Stimulated activated CD4-positive, alpha-beta T cell treated with anti-CD3 and anti-CD28 coated beads, TNF-alpha, amount 100 ng/mL, for 24 hours (primary cell): ENCODE measurements at regions not wholly inside any gene's neighbourhood (a gene's known extent, or its start where the extent isn't known, plus 50 kb on each side); places are given as distances from the start of the nearest gene placed in this dataset.
"Not testable (repeated sequence)": the region's sequence is repeated elsewhere in the genome, so short reads cannot be mapped to it uniquely, and the experiment has no call there.

Experiments
- DNase-seq, 3 experiments: peaks; one replicate each; pipeline ENCODE4 v3.0.0-alpha.2; 2020; ENCODE audit warnings: low read depth in 3 of 3

DNA sequence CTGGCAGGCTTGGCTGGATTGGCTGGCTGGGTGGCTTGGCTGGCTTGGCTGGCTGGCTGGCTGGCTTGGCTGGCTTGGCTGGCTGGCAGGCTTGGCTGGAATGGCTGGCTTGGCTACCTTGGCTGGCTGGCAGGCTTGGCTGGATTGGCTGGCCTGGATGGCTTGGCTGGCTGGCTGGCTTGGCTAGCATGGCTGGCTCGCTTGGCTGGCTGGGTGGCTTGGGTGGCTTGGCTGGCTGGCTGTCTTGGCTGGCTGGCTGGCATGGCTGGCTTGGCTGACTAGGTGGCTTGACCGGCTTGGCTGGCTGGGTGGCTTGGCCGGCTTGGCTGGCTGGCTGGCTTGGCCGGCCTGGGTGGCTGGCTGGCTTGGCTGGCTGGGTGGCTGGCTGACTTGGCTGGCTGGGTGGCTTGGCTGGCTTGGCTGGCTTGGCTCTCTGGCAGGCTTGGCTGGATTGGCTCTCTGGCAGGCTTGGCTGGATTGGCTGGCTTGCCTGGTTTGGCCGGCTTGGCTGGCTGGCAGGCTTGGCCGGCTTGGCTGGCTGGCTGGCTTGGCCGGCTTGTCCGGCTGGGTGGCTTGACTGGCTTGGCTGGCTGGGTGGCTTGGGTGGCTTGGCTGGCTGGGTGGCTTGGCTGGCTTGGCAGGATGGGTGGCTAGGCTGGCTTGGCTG lies 440.9 kb downstream of the GOLGA6L6 start:
- DNase-seq = not testable (repeated sequence)

DNA sequence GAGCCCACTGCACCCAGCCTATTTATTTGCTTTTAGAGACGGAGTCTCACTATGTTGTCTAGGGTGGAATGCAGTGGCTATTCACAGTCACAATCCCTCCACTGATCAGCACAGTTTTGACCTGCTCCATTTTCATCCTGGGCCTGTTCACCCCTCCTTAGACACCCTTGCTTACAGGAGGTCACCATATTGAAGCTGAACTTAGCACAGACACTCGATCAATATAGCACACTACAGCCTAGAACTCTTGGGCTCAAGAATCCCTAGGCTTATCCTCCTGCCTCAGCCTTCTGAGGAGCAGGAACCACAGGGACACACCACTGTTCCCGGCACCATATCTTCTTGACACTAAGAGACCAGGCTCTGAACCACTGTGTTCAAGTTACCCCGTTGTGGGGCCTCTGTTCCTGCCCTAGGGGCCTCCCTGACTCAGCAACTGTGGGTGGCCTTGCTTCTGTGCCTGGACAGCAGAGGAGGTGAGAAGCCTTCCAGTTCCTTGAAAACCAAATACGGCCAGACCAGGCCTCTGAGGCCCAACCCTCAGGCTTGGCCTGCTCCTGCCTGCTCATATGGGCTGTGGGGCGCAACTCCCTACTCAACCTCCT lies 445.8 kb downstream of the GOLGA6L6 start:
- not testable (repeated sequence) for DNase-seq

DNA sequence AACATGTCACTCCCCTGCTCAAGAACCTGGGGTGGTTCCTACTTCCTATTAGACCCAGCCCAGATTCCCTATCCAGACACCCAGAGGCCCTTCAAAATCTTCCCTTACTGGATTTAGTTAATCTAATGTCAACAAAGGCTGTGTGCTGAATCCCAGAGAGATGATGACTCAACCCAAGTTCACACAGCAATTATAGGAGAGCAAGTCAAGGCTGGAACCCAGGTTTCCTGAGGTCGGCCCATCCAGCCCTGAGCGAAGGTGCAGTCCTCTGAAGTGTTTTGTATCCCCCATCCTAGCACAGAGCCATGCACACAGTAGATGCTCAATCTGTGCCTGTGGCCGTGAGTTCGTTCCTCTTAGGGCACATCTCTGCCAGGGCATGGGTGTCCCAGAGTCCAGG lies 452.1 kb downstream of the GOLGA6L6 start:
- DNase-seq = not testable (repeated sequence)

DNA sequence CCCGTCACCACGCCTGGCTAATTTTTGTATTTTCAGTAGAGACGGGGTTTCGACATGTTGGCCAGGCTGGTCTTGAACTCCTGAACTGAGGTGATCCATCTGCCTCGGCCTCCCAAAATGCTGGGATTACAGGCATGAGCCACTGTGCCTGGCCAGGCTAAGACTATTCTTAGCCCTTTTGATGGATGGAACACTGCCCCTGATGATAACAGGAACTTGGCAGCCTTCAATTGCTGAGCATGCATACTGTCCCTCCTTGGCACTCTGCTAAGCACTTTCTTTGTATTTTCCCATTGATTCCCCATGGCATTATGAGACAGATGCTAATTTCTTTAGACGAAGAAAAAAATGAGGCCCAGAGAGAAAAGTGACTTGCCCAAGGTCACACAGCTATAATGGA lies 457.6 kb downstream of the GOLGA6L6 start:
- not testable (repeated sequence) for DNase-seq

DNA sequence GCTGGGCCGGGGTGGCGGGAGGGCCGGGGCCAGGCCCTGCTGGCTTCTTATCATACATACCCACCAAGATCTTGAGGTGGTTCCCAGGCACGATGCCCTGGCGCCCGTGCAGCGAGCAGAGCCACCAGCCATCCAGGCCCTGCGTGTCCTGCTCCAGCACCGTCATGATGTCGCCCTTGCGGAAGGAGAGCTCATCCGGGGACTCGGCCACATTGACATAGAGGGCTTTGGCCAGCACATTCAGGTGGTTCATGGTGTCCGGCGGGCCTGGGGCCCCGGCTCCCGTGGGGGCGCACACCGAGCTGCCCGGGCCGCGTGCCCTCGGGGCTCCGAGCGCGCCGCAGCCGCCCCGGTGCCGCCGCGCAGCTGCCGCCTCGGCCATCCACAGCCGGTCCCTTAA lies 467.5 kb downstream of the GOLGA6L6 start:
- not testable (repeated sequence) for DNase-seq

DNA sequence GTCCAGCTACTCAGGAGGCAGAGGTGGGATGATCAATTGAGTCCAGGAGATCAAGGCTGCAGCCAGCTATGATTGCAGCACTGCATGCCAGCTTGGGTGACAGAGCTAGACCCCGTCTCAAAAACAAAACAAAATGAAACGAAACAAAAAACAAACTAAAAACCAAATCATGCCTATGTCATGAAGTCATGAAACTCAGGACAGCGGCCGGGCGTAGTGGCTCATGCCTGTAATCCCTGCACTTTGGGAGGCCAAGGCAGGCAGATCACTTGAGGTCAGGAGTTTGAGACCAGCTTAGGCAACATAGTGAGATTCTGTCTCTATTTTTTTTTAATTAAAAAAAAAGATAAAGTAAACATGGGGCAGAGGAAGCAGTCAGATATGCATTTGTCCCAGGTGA lies 472.6 kb downstream of the GOLGA6L6 start:
- DNase-seq = not testable (repeated sequence)

DNA sequence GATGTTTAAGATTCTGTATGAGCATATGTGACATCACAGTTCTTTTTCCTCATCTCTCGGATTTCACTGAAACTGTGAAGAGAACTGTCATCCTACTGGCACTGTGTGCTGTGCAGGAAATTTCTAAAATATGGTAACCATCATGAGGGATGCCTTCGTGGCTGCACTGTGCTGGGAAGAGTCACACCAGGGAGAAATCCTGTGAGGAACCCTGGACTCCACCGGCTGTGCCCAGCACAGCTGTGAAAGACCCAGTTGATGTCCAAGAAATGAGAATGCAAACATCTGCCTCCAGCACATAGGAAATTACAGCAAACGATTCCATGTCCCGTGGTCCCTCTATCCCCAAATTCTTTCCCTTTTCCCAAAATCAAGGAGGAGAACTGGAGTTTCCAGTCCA lies 475.4 kb downstream of the GOLGA6L6 start:
- DNase-seq = not testable (repeated sequence)

DNA sequence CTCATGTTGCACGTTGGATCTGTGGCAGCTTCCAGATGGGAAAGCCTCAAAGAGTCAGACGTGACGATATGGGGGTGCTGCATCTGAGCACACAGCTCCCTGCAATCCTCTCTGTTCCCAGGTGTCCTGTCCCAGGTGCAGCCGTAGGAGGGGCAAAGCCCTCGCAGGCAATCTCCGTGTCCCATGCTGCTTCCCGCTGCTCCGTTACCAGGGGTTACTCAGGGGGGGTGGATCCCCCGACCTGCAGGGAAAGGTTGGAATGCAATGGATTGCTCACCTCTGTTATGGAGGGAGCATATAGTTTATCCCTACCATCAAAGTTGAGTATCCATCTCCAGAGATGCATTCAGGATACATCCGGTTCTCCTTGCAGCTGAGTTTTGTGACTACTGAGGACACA lies 476.1 kb downstream of the GOLGA6L6 start:
- not testable (repeated sequence) for DNase-seq

DNA sequence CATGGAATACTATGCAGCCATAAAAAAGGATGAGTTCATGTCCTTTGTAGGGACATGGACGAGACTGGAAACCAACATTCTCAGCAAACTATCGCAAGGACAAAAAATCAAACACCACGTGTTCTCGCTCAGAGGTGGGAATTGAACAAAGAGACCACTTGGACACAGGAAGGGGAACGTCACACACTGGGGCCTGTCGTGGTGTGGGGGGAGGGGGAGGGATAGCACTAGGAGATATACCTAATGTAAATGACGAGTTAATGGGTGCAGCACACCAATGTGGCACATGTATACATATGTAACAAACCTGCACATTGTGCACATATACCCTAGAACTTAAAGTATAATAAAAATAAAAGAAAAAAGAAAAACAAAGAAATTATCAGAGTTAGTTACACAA lies 478.4 kb downstream of the GOLGA6L6 start:
- not testable (repeated sequence) for DNase-seq

DNA sequence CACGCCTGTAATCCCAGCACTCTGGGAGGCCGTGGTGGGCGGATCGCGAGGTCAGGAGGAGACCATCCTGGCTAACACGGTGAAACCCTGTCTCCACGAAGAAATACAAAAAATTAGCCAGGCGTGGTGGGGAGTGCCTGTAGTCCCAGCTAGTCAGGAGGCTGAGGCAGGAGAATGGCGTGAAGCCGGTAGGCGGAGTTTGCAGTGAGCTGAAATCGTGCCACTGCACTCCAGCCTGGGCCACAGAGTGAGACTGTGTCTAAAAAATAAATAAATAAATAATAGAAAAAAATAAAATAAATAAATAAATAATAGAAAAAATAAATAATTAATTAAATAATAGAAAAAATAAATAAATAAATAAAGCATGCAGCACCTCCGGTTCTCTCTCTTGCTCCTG lies 480.8 kb downstream of the GOLGA6L6 start:
- DNase-seq = not testable (repeated sequence)

DNA sequence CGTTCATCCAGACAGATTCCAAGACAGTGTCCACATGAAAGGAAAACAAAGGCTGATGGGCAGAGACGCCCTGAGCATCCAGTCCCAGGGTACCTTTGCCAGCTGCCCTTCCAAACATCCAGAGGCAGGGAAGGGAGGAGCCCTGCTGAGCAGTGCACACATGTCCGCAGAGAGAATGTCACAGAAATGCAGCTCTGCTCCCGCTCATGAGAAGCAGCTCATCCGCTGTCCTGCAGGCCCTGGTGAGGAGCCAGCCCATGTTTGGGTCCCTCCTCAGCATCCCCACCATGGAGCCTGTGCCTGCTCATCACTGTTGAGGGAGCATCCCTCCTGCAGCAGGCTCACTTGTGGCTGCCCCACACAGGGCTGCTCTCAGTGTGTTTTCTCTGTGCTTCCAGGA lies 484.7 kb downstream of the GOLGA6L6 start:
- DNase-seq = not testable (repeated sequence)

DNA sequence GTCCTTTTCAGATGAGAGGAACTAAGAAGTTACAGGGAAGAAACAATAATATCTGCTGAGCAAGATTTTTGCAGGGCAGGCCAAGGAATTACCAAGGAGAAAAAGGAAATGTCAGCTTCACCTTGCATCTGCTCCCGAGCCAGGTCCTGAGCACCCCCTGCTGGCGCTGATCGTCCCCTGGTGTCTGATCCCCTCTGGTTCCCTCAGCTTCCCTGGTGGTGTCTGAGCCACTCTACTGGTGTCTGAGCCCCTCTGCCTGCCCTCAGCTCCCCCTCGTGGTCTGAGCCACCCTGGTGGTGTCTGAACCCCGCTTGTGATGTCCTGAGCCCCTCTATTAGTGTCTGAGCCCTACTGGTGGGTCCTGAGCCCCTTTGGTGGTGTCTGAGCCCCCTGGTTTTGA lies 485.7 kb downstream of the GOLGA6L6 start:
- DNase-seq = not testable (repeated sequence)

DNA sequence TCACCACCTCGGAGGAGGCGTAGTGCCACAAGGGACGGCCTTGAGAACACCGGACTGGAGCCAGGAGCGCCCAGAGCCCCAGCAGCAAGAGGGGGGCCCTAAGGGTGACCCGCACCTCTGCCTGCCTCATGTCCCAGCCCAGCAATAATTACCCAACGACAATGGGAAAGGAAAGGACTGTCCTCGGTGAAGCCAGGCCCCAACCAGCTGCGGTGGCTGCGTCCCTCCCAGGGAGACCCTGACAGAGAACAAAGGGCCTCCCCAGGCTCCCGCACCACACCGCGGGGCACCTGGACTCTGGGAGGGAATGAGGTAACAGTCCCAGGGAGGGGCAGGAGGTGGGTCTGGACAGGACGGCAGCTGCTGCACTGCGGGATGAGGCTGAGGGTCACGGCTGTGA lies 493.4 kb downstream of the GOLGA6L6 start:
- DNase-seq = not testable (repeated sequence)

DNA sequence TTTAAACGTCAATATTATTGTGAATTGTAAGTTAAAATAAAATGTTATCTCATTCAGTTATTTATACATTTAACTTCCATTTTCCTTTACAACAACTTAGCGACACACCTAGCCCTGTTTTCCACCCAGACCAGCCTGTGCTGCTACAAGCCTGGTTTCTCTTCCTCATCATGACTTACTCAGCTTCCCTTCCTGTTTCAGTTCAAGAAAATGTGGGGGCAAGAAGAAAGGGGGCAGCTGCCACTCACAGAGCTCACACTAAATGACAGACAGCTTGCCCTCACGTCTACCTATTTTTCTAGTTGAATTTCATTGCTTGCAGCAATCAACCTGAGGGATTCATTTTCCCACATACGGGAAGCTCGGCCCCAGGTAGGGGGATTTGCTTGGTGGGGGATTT lies 496.4 kb downstream of the GOLGA6L6 start:
- DNase-seq = not testable (repeated sequence)

DNA sequence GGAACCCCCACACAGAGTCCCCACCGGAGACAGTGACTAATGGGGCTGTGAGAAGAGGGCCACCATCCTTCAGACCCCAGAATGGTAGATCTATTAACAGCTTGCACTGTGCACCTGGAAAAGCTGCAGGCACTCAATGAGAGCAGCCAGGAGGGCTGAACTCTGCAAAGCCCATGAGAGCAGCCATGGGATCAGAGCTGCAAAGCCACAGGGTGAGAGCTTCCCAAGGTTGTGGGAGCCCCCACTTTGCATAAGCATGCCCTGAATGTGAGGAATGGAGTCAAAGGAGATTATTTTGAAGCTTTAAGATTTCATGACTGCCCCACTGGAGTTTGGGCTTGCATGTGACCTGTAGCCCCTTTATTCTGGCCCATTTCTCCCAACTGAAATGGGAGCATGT lies 500.9 kb downstream of the GOLGA6L6 start:
- not testable (repeated sequence) for DNase-seq

DNA sequence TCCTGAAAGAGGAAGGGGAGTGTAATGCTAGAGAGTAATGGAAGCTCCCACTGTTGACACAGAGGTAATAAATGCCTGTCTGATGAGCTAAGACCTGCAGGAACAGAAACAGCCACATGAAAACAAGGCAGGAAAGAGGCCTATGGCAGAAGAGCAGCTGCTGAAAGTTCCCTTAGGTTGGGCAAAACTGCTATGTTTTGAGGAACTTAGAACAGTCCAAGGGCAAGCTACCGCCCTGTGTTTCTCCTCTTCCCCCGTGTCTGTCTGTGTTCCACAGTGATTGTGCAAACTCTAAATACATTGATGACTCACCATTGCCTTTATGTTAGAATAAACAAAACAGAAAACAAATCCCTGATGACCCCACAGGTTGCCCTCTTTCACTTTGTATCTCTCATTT lies 516.6 kb downstream of the GOLGA6L6 start:
- not testable (repeated sequence) for DNase-seq

DNA sequence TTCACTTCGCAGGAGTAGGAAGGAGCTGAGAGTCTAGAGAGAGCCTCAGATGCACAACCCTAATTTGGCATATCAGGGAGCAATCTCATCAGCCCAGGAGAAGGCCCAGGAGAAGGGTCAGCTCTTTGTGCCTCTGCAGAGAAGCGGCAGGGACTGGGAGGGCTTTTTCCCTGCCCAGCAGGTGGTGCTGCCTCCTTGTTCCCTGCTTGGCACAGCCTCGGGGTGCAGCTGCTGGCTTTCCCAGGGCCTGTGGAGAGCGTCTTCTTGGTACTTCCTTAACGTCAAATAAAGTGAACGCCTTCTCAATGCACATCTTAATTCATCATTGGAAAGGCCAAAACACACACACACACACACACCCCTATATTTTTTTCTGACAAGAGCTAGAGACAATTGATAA lies 519.3 kb downstream of the GOLGA6L6 start:
- DNase-seq = not testable (repeated sequence)

DNA sequence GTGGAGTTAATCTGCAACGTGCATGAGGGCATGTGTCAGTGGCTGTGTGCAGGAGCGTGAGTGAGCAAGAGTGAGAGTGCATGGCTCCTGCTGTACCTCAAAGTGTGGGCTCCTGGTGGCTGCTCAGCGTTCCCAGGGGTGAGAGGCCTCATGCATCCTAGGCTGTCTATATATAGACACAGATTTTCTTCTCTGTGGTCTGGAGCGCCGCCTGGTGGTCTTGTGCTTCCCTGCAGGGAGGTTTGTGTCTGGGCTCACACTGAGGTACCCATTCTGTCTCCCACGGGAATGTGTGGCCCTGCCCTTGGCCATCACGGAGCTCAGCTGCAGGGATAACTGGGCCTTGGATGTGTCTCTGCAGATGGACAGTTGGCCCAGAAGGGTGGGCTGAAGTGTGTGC lies 520.2 kb downstream of the GOLGA6L6 start:
- not testable (repeated sequence) for DNase-seq

DNA sequence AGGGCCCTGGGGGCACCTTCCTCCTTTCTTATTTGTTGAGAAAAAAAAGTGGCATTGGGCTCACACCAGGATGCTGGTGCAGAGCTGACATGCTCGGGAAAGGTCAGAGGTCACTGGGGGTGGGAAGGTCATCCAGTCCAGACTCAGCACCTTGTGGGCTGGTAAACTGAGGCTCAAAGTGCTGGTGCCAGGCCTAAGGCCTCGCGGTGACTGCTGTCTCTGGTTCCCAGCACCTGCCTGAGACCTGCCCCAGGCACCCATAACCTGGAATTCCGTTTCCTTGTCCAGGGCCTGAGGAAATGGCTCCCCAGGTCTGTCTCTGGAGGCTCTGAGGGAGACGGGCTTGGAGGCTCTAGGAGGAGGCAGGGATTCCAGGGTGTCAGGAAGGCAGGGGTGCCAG lies 521.0 kb downstream of the GOLGA6L6 start:
- DNase-seq = not testable (repeated sequence)

DNA sequence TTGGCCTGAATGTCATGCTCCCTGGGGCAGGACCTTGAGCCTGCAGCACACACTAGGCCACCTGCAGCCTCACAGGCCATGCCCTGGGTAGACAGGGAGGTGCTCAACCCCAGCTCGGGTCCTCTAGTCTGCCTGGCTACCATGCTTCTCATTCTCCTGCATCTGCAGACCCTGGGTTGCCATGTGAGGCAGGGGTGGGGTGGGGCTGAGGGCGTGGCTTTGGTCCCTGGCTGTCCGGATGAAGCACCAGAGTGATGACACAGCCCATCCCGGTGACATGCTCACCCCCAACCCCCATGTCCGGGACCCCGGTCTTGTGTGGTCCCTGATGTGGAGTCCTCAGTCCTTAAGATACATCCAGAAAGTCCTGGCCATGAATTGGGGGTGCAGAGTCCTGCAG lies 521.8 kb downstream of the GOLGA6L6 start:
- DNase-seq = not testable (repeated sequence)

DNA sequence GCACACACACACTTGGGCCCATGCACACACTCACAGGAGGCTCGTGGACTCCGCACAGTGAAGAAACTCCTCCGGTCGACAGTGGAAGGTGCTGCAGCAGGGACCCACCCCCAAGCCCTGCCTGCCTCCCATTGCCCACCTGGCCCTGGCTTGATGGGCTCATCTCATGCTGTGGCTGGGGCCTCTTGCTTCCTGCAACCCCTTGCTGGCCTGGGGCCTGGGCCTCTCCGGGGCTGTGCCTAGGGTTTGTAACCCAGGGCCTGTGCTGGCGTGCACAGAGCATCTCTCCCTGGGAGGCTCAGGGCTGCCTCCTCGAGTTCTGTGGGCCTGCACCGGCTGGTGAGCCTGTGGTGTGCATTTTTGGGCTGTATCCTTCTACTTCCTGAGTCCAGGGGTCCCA lies 524.0 kb downstream of the GOLGA6L6 start:
- not testable (repeated sequence) for DNase-seq

DNA sequence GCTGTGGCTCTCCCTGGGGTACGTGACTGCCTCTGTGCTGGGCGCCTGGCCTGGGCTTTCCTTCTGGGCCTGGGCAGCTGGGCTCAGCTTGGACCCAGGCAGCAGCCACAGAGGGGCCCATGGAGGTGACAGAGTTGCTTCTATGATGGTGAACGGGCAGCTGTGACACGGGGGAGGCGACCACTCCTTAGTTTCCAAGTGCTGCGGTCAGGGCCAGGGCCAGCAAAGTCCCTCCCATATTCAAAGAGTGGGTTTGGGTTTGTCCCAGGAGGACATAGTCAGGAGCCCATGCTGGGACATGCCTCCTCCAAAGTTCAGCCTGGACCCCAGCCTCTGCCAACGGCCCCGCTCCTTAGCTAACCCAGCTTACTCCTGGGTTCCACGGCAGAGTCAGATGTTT lies 524.7 kb downstream of the GOLGA6L6 start:
- not testable (repeated sequence) for DNase-seq

DNA sequence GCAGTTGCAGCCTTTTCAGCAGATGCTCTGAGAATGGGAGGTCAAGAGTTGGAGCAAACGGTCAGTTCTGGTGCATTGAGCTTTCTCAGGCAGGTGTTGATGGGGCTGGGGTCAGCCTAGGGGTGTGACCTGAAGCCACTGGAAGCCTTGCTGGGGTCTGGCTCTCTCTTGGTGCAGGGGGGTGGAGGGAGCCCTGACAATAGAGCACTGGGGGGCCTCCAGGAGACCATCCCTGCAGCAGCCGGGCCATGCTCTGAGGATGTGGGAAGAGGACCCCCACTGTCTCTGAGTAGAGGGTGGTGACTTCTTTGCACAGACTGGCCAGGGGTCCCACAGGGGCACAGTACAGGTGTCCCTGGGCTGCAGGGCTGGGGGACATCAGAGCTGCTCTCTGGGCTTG lies 528.8 kb downstream of the GOLGA6L6 start:
- not testable (repeated sequence) for DNase-seq
